ENCODE measurements at regions not wholly inside any gene's neighbourhood (a gene's known extent, or its start where the extent isn't known, plus 50 kb on each side); places are given as distances from the start of the nearest gene placed in this dataset.

DNA sequence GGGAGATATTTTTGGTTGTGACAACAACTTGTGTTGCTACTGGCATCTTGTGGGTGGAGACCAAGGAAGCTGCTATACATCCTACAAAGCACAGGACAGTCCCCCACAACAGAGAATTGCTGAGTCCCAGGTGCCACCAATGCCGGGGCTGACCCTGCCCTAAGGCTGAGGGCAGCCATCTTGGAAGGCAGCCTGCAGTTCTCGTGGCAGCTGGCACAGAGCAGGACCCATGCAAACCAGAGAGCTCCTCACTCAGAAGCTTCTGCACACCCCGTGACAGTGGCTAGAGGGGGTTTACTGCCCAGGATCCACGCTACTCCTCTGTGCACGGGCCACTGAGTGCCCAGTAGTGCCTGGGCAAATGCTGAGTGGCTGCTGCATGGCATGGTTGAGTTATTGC, 143.4 kb downstream of the CTTN start:
- Mint-ChIP-seq H3K27ac (ENCODE audit: unreplicated experiment) (no peak overlapping the region), H3K4me1 (ENCODE audit: low read depth, unreplicated experiment) (no peaks in the 10 kb centered on the region), H3K27me3 (ENCODE audit: unreplicated experiment) (no peaks in the 10 kb centered on the region), H3K4me3 (ENCODE audit: low read depth, unreplicated experiment) (no peak overlapping the region), H3K36me3 (ENCODE audit: insufficient read depth, unreplicated experiment) (peaks cover under 1% of the 10 kb centered on the region), H3K9me3 (ENCODE audit: low read depth, unreplicated experiment) (no peaks in the 10 kb centered on the region)
- CTCF ChIA-PET, result interaction anchor here (0.7 kb wide), 1 partner anchor 741 kb away, joined by 3 read pairs; no protein-coding TSS in a partner anchor
- DNase-seq, result no peak
- intact Hi-C loops (cut with micrococcal nuclease; ENCODE audit: unreplicated experiment), result no loop called here
- TF ChIP-seq, protein P1, sequence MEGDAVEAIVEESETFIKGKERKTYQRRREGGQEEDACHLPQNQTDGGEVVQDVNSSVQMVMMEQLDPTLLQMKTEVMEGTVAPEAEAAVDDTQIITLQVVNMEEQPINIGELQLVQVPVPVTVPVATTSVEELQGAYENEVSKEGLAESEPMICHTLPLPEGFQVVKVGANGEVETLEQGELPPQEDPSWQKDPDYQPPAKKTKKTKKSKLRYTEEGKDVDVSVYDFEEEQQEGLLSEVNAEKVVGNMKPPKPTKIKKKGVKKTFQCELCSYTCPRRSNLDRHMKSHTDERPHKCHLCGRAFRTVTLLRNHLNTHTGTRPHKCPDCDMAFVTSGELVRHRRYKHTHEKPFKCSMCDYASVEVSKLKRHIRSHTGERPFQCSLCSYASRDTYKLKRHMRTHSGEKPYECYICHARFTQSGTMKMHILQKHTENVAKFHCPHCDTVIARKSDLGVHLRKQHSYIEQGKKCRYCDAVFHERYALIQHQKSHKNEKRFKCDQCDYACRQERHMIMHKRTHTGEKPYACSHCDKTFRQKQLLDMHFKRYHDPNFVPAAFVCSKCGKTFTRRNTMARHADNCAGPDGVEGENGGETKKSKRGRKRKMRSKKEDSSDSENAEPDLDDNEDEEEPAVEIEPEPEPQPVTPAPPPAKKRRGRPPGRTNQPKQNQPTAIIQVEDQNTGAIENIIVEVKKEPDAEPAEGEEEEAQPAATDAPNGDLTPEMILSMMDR (IDR thresholded peaks at IDR 0.05; ENCODE audit: unreplicated experiment), result no peak
- no TSS peak for BruUV-seq (replicated peaks)

DNA sequence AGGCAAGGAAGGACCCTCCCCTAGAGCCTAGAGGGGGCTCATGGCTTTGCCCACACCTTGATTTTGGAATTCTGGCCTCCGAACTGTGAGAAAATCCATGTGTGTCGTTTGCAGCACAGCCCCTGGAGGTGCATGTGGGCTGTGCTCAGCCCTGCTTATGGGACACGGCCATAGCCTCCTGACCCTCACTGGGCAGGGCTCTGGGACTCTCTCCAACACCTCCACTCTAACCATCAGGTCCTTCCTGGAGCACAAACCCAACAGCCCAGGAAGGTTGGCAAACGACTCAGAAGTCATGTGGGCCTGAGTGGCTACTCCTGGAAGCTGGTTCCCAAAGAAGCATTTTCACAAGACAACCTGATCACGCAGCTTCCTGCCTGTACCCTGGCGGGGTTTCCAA, 144.1 kb downstream of the CTTN start:
- TF ChIP-seq, protein P1 (IDR thresholded peaks at IDR 0.05; ENCODE audit: unreplicated experiment), result no peak
- CTCF ChIA-PET, result no interaction called here
- Mint-ChIP-seq H3K9me3 (ENCODE audit: low read depth, unreplicated experiment) (no peaks in the 10 kb centered on the region), H3K36me3 (ENCODE audit: insufficient read depth, unreplicated experiment) (peaks cover 7% of the 10 kb centered on the region), H3K27me3 (ENCODE audit: unreplicated experiment) (no peaks in the 10 kb centered on the region), H3K27ac (ENCODE audit: unreplicated experiment) (no peak overlapping the region), H3K4me1 (ENCODE audit: low read depth, unreplicated experiment) (no peaks in the 10 kb centered on the region), H3K4me3 (ENCODE audit: low read depth, unreplicated experiment) (no peak overlapping the region)
- intact Hi-C loops (cut with micrococcal nuclease; ENCODE audit: unreplicated experiment), result no loop called here
- DNase-seq, result no peak
- no TSS peak for BruUV-seq (replicated peaks)

DNA sequence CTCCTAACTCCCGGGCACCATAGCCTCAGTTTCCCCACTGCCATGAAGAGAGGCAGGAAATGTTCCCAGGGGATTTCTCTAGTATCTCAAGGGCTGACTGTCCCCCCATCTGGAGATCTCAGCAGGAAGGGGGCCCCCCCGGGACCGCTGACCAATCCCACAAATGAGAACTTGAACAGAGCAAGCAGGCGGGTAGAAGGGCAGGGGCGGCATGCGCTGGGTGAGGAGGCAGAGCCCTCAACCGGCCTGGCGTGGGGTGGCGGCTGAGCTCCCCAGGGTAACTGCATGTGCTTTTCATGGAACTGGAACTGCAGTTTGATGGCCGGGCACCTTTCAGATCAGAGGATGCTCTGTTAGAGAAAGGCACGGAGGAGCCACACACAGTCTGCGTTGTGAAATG, 144.5 kb downstream of the CTTN start:
- Mint-ChIP-seq H3K27me3 (ENCODE audit: unreplicated experiment) (no peaks in the 10 kb centered on the region), H3K9me3 (ENCODE audit: low read depth, unreplicated experiment) (no peaks in the 10 kb centered on the region), H3K36me3 (ENCODE audit: insufficient read depth, unreplicated experiment) (peaks cover 7% of the 10 kb centered on the region), H3K4me3 (ENCODE audit: low read depth, unreplicated experiment) (no peak overlapping the region), H3K27ac (ENCODE audit: unreplicated experiment) (no peak overlapping the region), H3K4me1 (ENCODE audit: low read depth, unreplicated experiment) (no peaks in the 10 kb centered on the region)
- BruUV-seq (replicated peaks), result no TSS peak
- CTCF ChIA-PET, result no interaction called here
- DNase-seq, result no peak
- intact Hi-C loops (cut with micrococcal nuclease; ENCODE audit: unreplicated experiment), result no loop called here
- TF ChIP-seq, protein P1 (IDR thresholded peaks at IDR 0.05; ENCODE audit: unreplicated experiment), result no peak

DNA sequence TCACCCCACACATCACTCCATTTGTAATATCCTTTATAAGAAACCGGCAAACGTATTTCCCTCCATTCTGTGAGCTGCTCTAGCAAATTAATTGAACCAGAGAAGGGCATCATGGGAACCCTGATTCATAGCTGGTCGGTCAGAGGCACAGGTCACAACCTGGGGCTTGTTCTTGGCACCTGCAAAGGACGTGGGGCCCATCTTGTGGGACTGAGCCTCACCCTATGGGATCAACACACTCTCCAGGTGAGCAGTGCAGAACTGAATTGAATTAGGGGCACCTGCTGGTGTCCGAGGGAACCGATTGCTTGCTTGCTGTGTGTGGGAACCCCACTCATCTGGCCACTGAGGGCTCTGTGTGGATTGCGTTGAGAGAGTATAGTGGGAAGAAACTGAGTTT, 145.3 kb downstream of the CTTN start:
- peaks cover 13% of the 10 kb centered on the region for H3K36me3 Mint-ChIP-seq (ENCODE audit: insufficient read depth, unreplicated experiment)
- no peaks in the 10 kb centered on the region for H3K4me1 Mint-ChIP-seq (ENCODE audit: low read depth, unreplicated experiment)
- CTCF ChIA-PET, result no interaction called here
- intact Hi-C loops (cut with micrococcal nuclease; ENCODE audit: unreplicated experiment), result no loop called here
- TF ChIP-seq, protein P1 (IDR thresholded peaks at IDR 0.05; ENCODE audit: unreplicated experiment), result no peak
- no peaks in the 10 kb centered on the region for H3K9me3 Mint-ChIP-seq (ENCODE audit: low read depth, unreplicated experiment)
- no peaks in the 10 kb centered on the region for H3K27me3 Mint-ChIP-seq (ENCODE audit: unreplicated experiment)
- no peak for DNase-seq
- BruUV-seq (replicated peaks), result no TSS peak
- no peak overlapping the region for H3K27ac Mint-ChIP-seq (ENCODE audit: unreplicated experiment)
- H3K4me3 Mint-ChIP-seq (ENCODE audit: low read depth, unreplicated experiment), result no peak overlapping the region

Measured in Calu3 (cell line).